SH-SY5Y (cell line): ENCODE measurements at regions not wholly inside any gene's neighbourhood (a gene's known extent, or its start where the extent isn't known, plus 50 kb on each side); places are given as distances from the start of the nearest gene placed in this dataset.

Experiments
- GATA2 ChIP-seq: IDR thresholded peaks from 2 replicates; pipeline ENCODE4 v1.6.1; 2011; ENCODE audit warnings: mild to moderate bottlenecking, low read depth, low read length
- GATA3 ChIP-seq: IDR thresholded peaks from 2 replicates; pipeline ENCODE4 v1.6.1; 2011; ENCODE audit warnings: low read depth, mild to moderate bottlenecking, low read length, moderate library complexity

DNA sequence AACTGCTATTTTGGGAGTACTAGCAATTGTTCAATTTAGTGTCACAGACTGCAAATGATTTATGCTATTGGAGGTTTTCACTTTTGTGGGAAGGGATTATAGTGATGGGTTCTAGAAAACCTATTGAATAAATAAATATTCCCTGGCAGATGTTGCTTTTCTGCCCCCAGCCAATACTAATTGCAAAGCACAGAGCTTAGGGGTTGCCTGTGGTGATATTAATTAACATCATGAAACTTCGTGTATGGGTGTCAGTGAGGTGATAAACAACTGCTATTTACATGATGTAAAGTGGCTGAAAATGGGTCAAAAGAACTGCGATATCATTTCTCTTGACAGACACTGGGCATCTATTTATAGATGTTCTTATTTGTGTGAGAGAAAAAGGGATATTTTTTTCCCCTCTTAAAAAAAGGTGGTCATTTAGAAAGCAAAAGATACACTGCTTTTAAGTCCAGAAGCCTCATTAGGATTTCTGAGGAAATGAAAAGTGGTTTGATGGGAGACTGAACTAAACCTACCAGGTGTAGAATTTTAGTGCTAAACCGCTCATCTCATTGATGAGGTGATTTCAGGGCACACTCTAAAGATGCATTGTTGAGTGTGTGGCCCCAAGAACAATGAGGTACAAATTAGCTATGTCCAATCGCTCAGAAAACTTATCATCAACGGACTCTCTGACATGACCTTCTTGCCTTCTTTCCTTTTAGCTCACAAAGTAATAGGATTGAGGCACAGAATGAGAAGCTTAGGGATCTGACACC lies 116.7 kb upstream of the CHST9 start:
- TF ChIP-seq GATA3 = no peak
- no peak for TF ChIP-seq GATA2
